Upper lobe of left lung (tissue), 6 donors: ENCODE measurements at regions not wholly inside any gene's neighbourhood (a gene's known extent, or its start where the extent isn't known, plus 50 kb on each side); places are given as distances from the start of the nearest gene placed in this dataset.

Experiments
- ATAC-seq, 2 donors: fragments of 200-7000 bp; cut with Tn5 transposase; one replicate each; pipeline ENCODE4 v1.9.1; 2022; ENCODE audit warnings: mild to moderate bottlenecking in 2 of 2, moderate library complexity in 2 of 2; ENCODE audit not compliant: low FRiP score in 2 of 2
- DNase-seq, 2 donors: peaks; one replicate each; pipeline ENCODE4 v3.0.0-alpha.2; 2019 to 2020
- H3K27ac ChIP-seq, 4 donors: fragments of 200-600 bp; sonication (generic); one replicate each; pipeline ENCODE4 v1.5.1; 2016 to 2019
- H3K27me3 ChIP-seq, 4 donors: fragments of 200-600 bp; sonication (generic); one replicate each; pipeline ENCODE4 v1.5.1; 2017 to 2019
- H3K36me3 ChIP-seq, 4 donors: fragments of 200-600 bp; sonication (generic); one replicate each; pipeline ENCODE4 v1.5.1; 2016 to 2019
- H3K4me1 ChIP-seq, 4 donors: fragments of 200-600 bp; sonication (generic); one replicate each; pipeline ENCODE4 v1.5.1; 2018 to 2019
- H3K4me3 ChIP-seq, 4 donors: fragments of 200-600 bp; sonication (generic); one replicate each; pipeline ENCODE4 v1.5.1; 2017 to 2019; ENCODE audit warnings: mild to moderate bottlenecking in 2 of 4, moderate library complexity in 1 of 4
- H3K9me3 ChIP-seq, 4 donors: fragments of 200-600 bp; sonication (generic); one replicate each; pipeline ENCODE4 v1.5.1; 2018 to 2019
- CTCF ChIP-seq, 6 experiments: fragments of 450-650 bp in 4 of 6; fragments of 200-600 bp in 2 of 6; sonication (generic) in 2 of 6; IDR thresholded peaks; one replicate each; pipeline ENCODE4 v1.5.1; 2016 to 2019; ENCODE audit warnings: antibody characterized with exemption in 6 of 6
- EP300 ChIP-seq, 4 donors: sonication (generic); formaldehyde crosslinking; IDR thresholded peaks; one replicate each; pipeline ENCODE4 v1.5.1; 2017; ENCODE audit warnings: antibody characterized with exemption in 4 of 4, control low read depth in 2 of 4
- POLR2A ChIP-seq, 4 donors: fragments of 450-650 bp; IDR thresholded peaks; one replicate each; pipeline ENCODE4 v1.5.1; 2016 to 2017; ENCODE audit warnings: antibody characterized with exemption in 4 of 4, mild to moderate bottlenecking in 2 of 4
- POLR2AphosphoS5 ChIP-seq, 2 donors: sonication (generic); formaldehyde crosslinking; IDR thresholded peaks; one replicate each; pipeline ENCODE4 v1.5.1; 2017; ENCODE audit warnings: antibody characterized with exemption in 2 of 2
- WGBS, 2 donors: methylation state at CpG; one replicate each; pipeline ENCODE4 v1.1.5; 2017 to 2018; 5-methylcytosine and 5-hydroxymethylcytosine counted together
- donor health status: DM: no; HTN: no; CAD: no; lungs with moderate emphysema.
- donor health status: DM: no; HTN: yes; CAD: no; lungs with severe emphysema.

- no peak overlapping the region for H3K27ac ChIP-seq
- WGBS, 2 donors = 78 to 100% methylated on average over 1 of the region's 1 CpG
- no peak overlapping the region for H3K4me3 ChIP-seq
- H3K27me3 ChIP-seq = no peaks in the 10 kb centered on the region
- no peak for DNase-seq
- no peaks in the 10 kb centered on the region for H3K4me1 ChIP-seq
- H3K36me3 ChIP-seq = no peaks in the 10 kb centered on the region
- H3K9me3 ChIP-seq = no peaks in the 10 kb centered on the region
- TF ChIP-seq POLR2A (IDR thresholded peaks at IDR 0.05) (no peak), CTCF (IDR thresholded peaks at IDR 0.05) (no peak), POLR2AphosphoS5 (IDR thresholded peaks at IDR 0.05) (no peak)
- no peak for ATAC-seq
These were observed 1397.0 kb downstream of the FAM133A start for GRCh38 chrX:95071052-95071451.

- ATAC-seq = no peak
- Histone ChIP-seq H3K36me3 (no peaks in the 10 kb centered on the region), H3K4me3 (no peak overlapping the region), H3K27me3 (no peaks in the 10 kb centered on the region), H3K27ac (no peak overlapping the region), H3K4me1 (no peaks in the 10 kb centered on the region), H3K9me3 (no peaks in the 10 kb centered on the region)
- TF ChIP-seq POLR2A (IDR thresholded peaks at IDR 0.05) = no peak
- no peak for TF ChIP-seq CTCF (IDR thresholded peaks at IDR 0.05)
- no peak for TF ChIP-seq POLR2AphosphoS5 (IDR thresholded peaks at IDR 0.05)
- no peak for TF ChIP-seq EP300 (IDR thresholded peaks at IDR 0.05)
- no peak for DNase-seq
- 66 to 75% methylated on average over 4 to 5 of the region's 5 CpGs for WGBS, 2 donors
These were observed 1397.6 kb downstream of the FAM133A start for GRCh38 chrX:95071621-95072020.

- Histone ChIP-seq H3K36me3 (no peaks in the 10 kb centered on the region), H3K27ac (no peak overlapping the region), H3K4me3 (no peak overlapping the region), H3K9me3 (no peaks in the 10 kb centered on the region), H3K4me1 (no peaks in the 10 kb centered on the region), H3K27me3 (no peaks in the 10 kb centered on the region)
- TF ChIP-seq CTCF (IDR thresholded peaks at IDR 0.05) = peak in 2 of 6 experiments; percentile 12 to 14
- TF ChIP-seq POLR2A (IDR thresholded peaks at IDR 0.05) = no peak
- WGBS, 2 donors = 70 to 75% methylated on average over 1 of the region's 1 CpG
- DNase-seq = no peak
- no peak for ATAC-seq
These were observed 1402.4 kb downstream of the FAM133A start for GRCh38 chrX:95076449-95076848.

GRCh38 chrX:95101851-95102390 lies 1427.9 kb downstream of the FAM133A start:
- DNase-seq = no peak
- Histone ChIP-seq H3K27me3 (no peaks in the 10 kb centered on the region), H3K27ac (no peak overlapping the region), H3K4me1 (no peaks in the 10 kb centered on the region), H3K9me3 (no peaks in the 10 kb centered on the region), H3K4me3 (no peak overlapping the region), H3K36me3 (no peaks in the 10 kb centered on the region)
- ATAC-seq = no peak
- TF ChIP-seq EP300 (IDR thresholded peaks at IDR 0.05) (no peak), POLR2AphosphoS5 (IDR thresholded peaks at IDR 0.05) (no peak), POLR2A (IDR thresholded peaks at IDR 0.05) (no peak), CTCF (IDR thresholded peaks at IDR 0.05) (no peak)
- 77 to 83% methylated on average over 4 of the region's 4 CpGs for WGBS, 2 donors

- no peak for TF ChIP-seq EP300 (IDR thresholded peaks at IDR 0.05)
- no peak for TF ChIP-seq POLR2AphosphoS5 (IDR thresholded peaks at IDR 0.05)
- no peak for TF ChIP-seq POLR2A (IDR thresholded peaks at IDR 0.05)
- TF ChIP-seq CTCF (IDR thresholded peaks at IDR 0.05) = no peak
- no peak overlapping the region for H3K4me3 ChIP-seq
- no peak overlapping the region for H3K27ac ChIP-seq
- no peaks in the 10 kb centered on the region for H3K27me3 ChIP-seq
- no peaks in the 10 kb centered on the region for H3K4me1 ChIP-seq
- DNase-seq (no peak), ATAC-seq (no peak)
- peaks cover 0 to 12% (median 0%) of the 10 kb centered on the region in 4 donors for H3K9me3 ChIP-seq
- H3K36me3 ChIP-seq = no peaks in the 10 kb centered on the region
These were observed 1443.5 kb downstream of the FAM133A start for GRCh38 chrX:95117556-95117955.
